Parathyroid adenoma (tissue), 2 donors: ENCODE measurements at regions not wholly inside any gene's neighbourhood (a gene's known extent, or its start where the extent isn't known, plus 50 kb on each side); places are given as distances from the start of the nearest gene placed in this dataset.

Experiments used
- H2AFZ ChIP-seq: fragments of 300-600 bp; sonication (generic); one replicate; pipeline ENCODE4 v1.7.0; 2017; ENCODE audit warnings: antibody characterized with exemption, mild to moderate bottlenecking
- H3K27ac ChIP-seq: fragments of 300-600 bp; sonication (generic); one replicate; pipeline ENCODE4 v1.7.0; 2017
- H3K27me3 ChIP-seq: fragments of 300-600 bp; sonication (generic); one replicate; pipeline ENCODE4 v1.7.0; 2017; ENCODE audit warnings: low read length; ENCODE audit not compliant: control insufficient read depth, insufficient read depth
- H3K36me3 ChIP-seq: fragments of 300-600 bp; sonication (generic); one replicate; pipeline ENCODE4 v1.7.0; 2017; ENCODE audit warnings: low read length; ENCODE audit not compliant: control insufficient read depth, insufficient read depth
- H3K4me1 ChIP-seq: fragments of 300-600 bp; sonication (generic); one replicate; pipeline ENCODE4 v1.7.0; 2017; ENCODE audit warnings: control low read depth
- H3K4me2 ChIP-seq: fragments of 300-600 bp; sonication (generic); one replicate; pipeline ENCODE4 v1.7.0; 2017; ENCODE audit warnings: low read length
- H3K4me3 ChIP-seq: fragments of 300-600 bp; sonication (generic); one replicate; pipeline ENCODE4 v1.7.0; 2017; ENCODE audit warnings: low read depth, low read length
- H3K79me2 ChIP-seq: fragments of 300-600 bp; sonication (generic); one replicate; pipeline ENCODE4 v1.7.0; 2017; ENCODE audit warnings: control low read depth
- H3K9ac ChIP-seq: fragments of 300-600 bp; sonication (generic); one replicate; pipeline ENCODE4 v1.7.0; 2017; ENCODE audit warnings: mild to moderate bottlenecking
- H3K9me3 ChIP-seq: fragments of 300-600 bp; sonication (generic); one replicate; pipeline ENCODE4 v1.7.0; 2017; ENCODE audit warnings: low read length; ENCODE audit not compliant: control insufficient read depth
- CTCF ChIP-seq: fragments of 300-600 bp; sonication (generic); IDR thresholded peaks from one replicate; pipeline ENCODE4 v1.7.0; 2017; ENCODE audit warnings: antibody characterized with exemption, mild to moderate bottlenecking
- donor health status: primary hyperparathyroidism.

GRCh38 chr13:44004878-44005277 is 125.2 kb downstream of the LACC1 start:
- Histone ChIP-seq H3K4me2 (no peak overlapping the region), H3K9ac (no peak overlapping the region), H3K27ac (no peak overlapping the region), H3K79me2 (no peaks in the 10 kb centered on the region), H2AFZ (no peak overlapping the region), H3K27me3 (no peaks in the 10 kb centered on the region), H3K36me3 (no peaks in the 10 kb centered on the region), H3K9me3 (no peaks in the 10 kb centered on the region), H3K4me3 (no peak overlapping the region), H3K4me1 (no peaks in the 10 kb centered on the region)
- no peak for TF ChIP-seq CTCF

- H3K9ac ChIP-seq, result no peak overlapping the region
- H3K27ac ChIP-seq, result no peak overlapping the region
- no peak for TF ChIP-seq CTCF
Observed at GRCh38 chr13:44007451-44007850, 127.7 kb downstream of the LACC1 start.

GRCh38 chr13:44011036-44011435 is 131.3 kb downstream of the LACC1 start:
- TF ChIP-seq CTCF, result no peak
- H3K9ac ChIP-seq, result no peak overlapping the region
- H3K36me3 ChIP-seq, result no peaks in the 10 kb centered on the region
- H3K4me1 ChIP-seq, result no peaks in the 10 kb centered on the region
- no peaks in the 10 kb centered on the region for H3K27me3 ChIP-seq
- no peak overlapping the region for H2AFZ ChIP-seq
- H3K79me2 ChIP-seq, result no peaks in the 10 kb centered on the region
- H3K4me3 ChIP-seq, result no peak overlapping the region
- no peak overlapping the region for H3K27ac ChIP-seq
- no peaks in the 10 kb centered on the region for H3K9me3 ChIP-seq
- no peak overlapping the region for H3K4me2 ChIP-seq

More at GRCh38 chr13:44007451-44007850, 127.7 kb downstream of the LACC1 start:
- Histone ChIP-seq H3K4me3 (no peak overlapping the region), H2AFZ (no peak overlapping the region), H3K4me2 (no peak overlapping the region), H3K27me3 (no peaks in the 10 kb centered on the region), H3K9me3 (no peaks in the 10 kb centered on the region), H3K79me2 (no peaks in the 10 kb centered on the region), H3K4me1 (no peaks in the 10 kb centered on the region), H3K36me3 (no peaks in the 10 kb centered on the region)

GRCh38 chr13:44012910-44013757 is 133.4 kb downstream of the LACC1 start:
- no peaks in the 10 kb centered on the region for H3K4me1 ChIP-seq
- no peak overlapping the region for H2AFZ ChIP-seq
- TF ChIP-seq CTCF, result no peak
- H3K4me2 ChIP-seq, result no peak overlapping the region
- no peak overlapping the region for H3K27ac ChIP-seq
- no peaks in the 10 kb centered on the region for H3K27me3 ChIP-seq
- no peak overlapping the region for H3K9ac ChIP-seq
- no peaks in the 10 kb centered on the region for H3K36me3 ChIP-seq
- H3K9me3 ChIP-seq, result no peaks in the 10 kb centered on the region
- no peaks in the 10 kb centered on the region for H3K79me2 ChIP-seq
- H3K4me3 ChIP-seq, result no peak overlapping the region
